Panc1 (cell line): ENCODE measurements at regions not wholly inside any gene's neighbourhood (a gene's known extent, or its start where the extent isn't known, plus 50 kb on each side); places are given as distances from the start of the nearest gene placed in this dataset.

Experiments
- ATAC-seq: fragments of 200-7000 bp; cut with Tn5 transposase; 2 replicates; pipeline ENCODE4 v1.9.1; 2020; ENCODE audit warnings: mild to moderate bottlenecking, moderate library complexity
- BruUV-seq: library from RNA; stranded (reverse); fragments of 400-500 nt; replicated peaks from 2 replicates; lab custom pipeline; 2021; lab: Mats Ljungman, UMichigan
- CTCF ChIA-PET: fragments of 300-600 bp; sonication (Branson Sonifier 250); formaldehyde crosslinking; loops from one replicate; lab custom pipeline; 2022; ENCODE audit warnings: antibody characterized with exemption; lab: Charles Lee
- POLR2A ChIA-PET: fragments of 300-600 bp; sonication (Branson Sonifier 250); formaldehyde crosslinking; loops from one replicate; lab custom pipeline; 2022; ENCODE audit warnings: antibody characterized with exemption; lab: Charles Lee
- DNase-seq: peaks from one replicate; pipeline ENCODE4 v3.0.0-alpha.2; 2010; ENCODE audit warnings: low read depth, low spot score
- H3K27ac ChIP-seq: 2 replicates; pipeline ENCODE4 v1.5.1; 2011; ENCODE audit warnings: mild to moderate bottlenecking, low read length, inconsistent platforms
- H3K27me3 ChIP-seq: fragments of 200-500 bp; sonication (Bioruptor generic); 2 replicates; pipeline ENCODE4 v1.6.0; 2014; ENCODE audit warnings: low read length, inconsistent platforms; ENCODE audit not compliant: control insufficient read depth, insufficient read depth
- H3K36me3 ChIP-seq: fragments of 200-500 bp; sonication (Bioruptor generic); 2 replicates; pipeline ENCODE4 v1.5.1; 2014; ENCODE audit warnings: inconsistent platforms, mild to moderate bottlenecking, low read length, moderate library complexity; ENCODE audit not compliant: control insufficient read depth, insufficient read depth
- H3K4me1 ChIP-seq: 2 replicates; pipeline ENCODE4 v1.5.1; 2011; ENCODE audit warnings: inconsistent platforms, mild to moderate bottlenecking, low read length, moderate library complexity; ENCODE audit not compliant: control insufficient read depth, insufficient read depth
- H3K4me3 ChIP-seq, 2 experiments: 2 replicates each; pipeline ENCODE4 v1.5.1; 2011 to 2012; ENCODE audit warnings: low read depth in 2 of 2, low read length in 2 of 2, mild to moderate bottlenecking in 2 of 2, inconsistent platforms in 1 of 2, moderate library complexity in 1 of 2
- H3K9me3 ChIP-seq: fragments of 200-500 bp; sonication (Bioruptor generic); 2 replicates; pipeline ENCODE4 v1.5.1; 2014; ENCODE audit warnings: low read depth, mild to moderate bottlenecking, inconsistent platforms, low read length, moderate library complexity; ENCODE audit not compliant: control insufficient read depth, insufficient read depth
- POLR2AphosphoS5 ChIP-seq: IDR thresholded peaks from 2 replicates; pipeline ENCODE4 v1.6.1; 2012; ENCODE audit warnings: mild to moderate bottlenecking, low read depth, low read length, moderate library complexity
- SIN3A ChIP-seq: IDR thresholded peaks from 2 replicates; pipeline ENCODE4 v1.6.1; 2012; ENCODE audit warnings: low read depth, mild to moderate bottlenecking, low read length, moderate library complexity, borderline replicate concordance; ENCODE audit not compliant: insufficient read depth
- TCF7L2 ChIP-seq: IDR thresholded peaks from 2 replicates; pipeline ENCODE4 v1.6.1; 2011; ENCODE audit warnings: mild to moderate bottlenecking, low read depth, low read length, inconsistent platforms
- in situ Hi-C: cut with HindIII; loops from 2 replicates; pipeline ENCODE4 v1.10.0; 2016; ENCODE audit warnings: low sequenced_read_pairs, low pct_unique_long_range_greater_than_20kb
- intact Hi-C: fragments of 100-400 bp; cut with micrococcal nuclease; formaldehyde crosslinking; loops from one replicate; pipeline ENCODE4 v1.10.0; 2022; ENCODE audit not compliant: unreplicated experiment
- TF ChIP-seq, protein P1 (sequence below): fragments of 450-650 bp; IDR thresholded peaks from 2 replicates; pipeline ENCODE4 v1.5.1; 2017; ENCODE audit warnings: mild to moderate bottlenecking
- TF ChIP-seq, protein P2 (sequence below), 2 experiments: IDR thresholded peaks; 2 replicates each; pipeline ENCODE4 v1.6.1; 2011 to 2012; ENCODE audit warnings: low read depth in 2 of 2, control low read depth in 1 of 2, low read length in 1 of 2, mild to moderate bottlenecking in 1 of 2, moderate library complexity in 1 of 2; ENCODE audit not compliant: insufficient read depth in 1 of 2

- ChIA-PET CTCF (no interaction called here), POLR2A (no interaction called here)
- DNase-seq (no peak), ATAC-seq (no peak)
- H3K4me3 ChIP-seq: no peak overlapping the region
- no TSS peak for BruUV-seq
- TF ChIP-seq TCF7L2 (no peak), SIN3A (no peak), POLR2AphosphoS5 (no peak)
- TF ChIP-seq, protein P1, sequence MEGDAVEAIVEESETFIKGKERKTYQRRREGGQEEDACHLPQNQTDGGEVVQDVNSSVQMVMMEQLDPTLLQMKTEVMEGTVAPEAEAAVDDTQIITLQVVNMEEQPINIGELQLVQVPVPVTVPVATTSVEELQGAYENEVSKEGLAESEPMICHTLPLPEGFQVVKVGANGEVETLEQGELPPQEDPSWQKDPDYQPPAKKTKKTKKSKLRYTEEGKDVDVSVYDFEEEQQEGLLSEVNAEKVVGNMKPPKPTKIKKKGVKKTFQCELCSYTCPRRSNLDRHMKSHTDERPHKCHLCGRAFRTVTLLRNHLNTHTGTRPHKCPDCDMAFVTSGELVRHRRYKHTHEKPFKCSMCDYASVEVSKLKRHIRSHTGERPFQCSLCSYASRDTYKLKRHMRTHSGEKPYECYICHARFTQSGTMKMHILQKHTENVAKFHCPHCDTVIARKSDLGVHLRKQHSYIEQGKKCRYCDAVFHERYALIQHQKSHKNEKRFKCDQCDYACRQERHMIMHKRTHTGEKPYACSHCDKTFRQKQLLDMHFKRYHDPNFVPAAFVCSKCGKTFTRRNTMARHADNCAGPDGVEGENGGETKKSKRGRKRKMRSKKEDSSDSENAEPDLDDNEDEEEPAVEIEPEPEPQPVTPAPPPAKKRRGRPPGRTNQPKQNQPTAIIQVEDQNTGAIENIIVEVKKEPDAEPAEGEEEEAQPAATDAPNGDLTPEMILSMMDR: no peak
- TF ChIP-seq, protein P2, sequence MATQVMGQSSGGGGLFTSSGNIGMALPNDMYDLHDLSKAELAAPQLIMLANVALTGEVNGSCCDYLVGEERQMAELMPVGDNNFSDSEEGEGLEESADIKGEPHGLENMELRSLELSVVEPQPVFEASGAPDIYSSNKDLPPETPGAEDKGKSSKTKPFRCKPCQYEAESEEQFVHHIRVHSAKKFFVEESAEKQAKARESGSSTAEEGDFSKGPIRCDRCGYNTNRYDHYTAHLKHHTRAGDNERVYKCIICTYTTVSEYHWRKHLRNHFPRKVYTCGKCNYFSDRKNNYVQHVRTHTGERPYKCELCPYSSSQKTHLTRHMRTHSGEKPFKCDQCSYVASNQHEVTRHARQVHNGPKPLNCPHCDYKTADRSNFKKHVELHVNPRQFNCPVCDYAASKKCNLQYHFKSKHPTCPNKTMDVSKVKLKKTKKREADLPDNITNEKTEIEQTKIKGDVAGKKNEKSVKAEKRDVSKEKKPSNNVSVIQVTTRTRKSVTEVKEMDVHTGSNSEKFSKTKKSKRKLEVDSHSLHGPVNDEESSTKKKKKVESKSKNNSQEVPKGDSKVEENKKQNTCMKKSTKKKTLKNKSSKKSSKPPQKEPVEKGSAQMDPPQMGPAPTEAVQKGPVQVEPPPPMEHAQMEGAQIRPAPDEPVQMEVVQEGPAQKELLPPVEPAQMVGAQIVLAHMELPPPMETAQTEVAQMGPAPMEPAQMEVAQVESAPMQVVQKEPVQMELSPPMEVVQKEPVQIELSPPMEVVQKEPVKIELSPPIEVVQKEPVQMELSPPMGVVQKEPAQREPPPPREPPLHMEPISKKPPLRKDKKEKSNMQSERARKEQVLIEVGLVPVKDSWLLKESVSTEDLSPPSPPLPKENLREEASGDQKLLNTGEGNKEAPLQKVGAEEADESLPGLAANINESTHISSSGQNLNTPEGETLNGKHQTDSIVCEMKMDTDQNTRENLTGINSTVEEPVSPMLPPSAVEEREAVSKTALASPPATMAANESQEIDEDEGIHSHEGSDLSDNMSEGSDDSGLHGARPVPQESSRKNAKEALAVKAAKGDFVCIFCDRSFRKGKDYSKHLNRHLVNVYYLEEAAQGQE (IDR thresholded peaks at IDR 0.05; ENCODE audit: insufficient read depth in 1 of 2, low read depth in 2 of 2, low read length in 1 of 2): no peak
- H3K4me1 ChIP-seq: no peaks in the 10 kb centered on the region
- in situ Hi-C loops: no loop called here
- no peaks in the 10 kb centered on the region for H3K36me3 ChIP-seq
- H3K9me3 ChIP-seq: no peaks in the 10 kb centered on the region
- 0 out of 2 replicates have a peak, but pooled peaks cover 2% of the 10 kb centered on the region for H3K27me3 ChIP-seq
- intact Hi-C loops: no loop called here
- H3K27ac ChIP-seq: no peak overlapping the region
Observed at GRCh38 chr18:78627551-78628346, 351.9 kb upstream of the SALL3 start.

DNA sequence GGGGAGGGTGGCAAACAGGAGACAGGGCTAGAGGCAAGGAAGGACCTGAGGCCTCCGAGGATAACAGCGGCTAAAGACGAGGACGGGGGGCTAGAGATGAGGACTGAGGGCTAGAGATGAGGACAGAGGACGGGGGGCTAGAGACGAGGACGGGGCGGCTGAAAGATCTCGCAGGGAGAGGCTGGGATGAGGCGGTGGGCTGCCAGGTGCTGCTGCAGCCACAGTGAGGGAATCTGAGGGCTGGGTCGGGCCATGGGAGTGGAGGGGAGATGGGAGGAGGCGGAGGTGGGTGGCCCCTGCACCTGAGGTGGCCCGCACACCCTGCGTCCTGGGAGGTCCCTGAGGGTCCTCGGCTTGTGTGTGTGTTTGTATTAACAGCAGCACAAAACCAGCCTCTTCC is 350.2 kb upstream of the SALL3 start:
- CTCF ChIA-PET: no interaction called here
- in situ Hi-C loops: no loop called here
- Histone ChIP-seq H3K36me3 (no peaks in the 10 kb centered on the region), H3K4me3 (no peak overlapping the region), H3K9me3 (no peaks in the 10 kb centered on the region), H3K27ac (no peak overlapping the region), H3K4me1 (no peaks in the 10 kb centered on the region), H3K27me3 (0 out of 2 replicates have a peak, but pooled peaks cover 2% of the 10 kb centered on the region)
- intact Hi-C loops: no loop called here
- ATAC-seq: no peak
- DNase-seq: no peak
- no TSS peak for BruUV-seq
- POLR2A ChIA-PET: no interaction called here
- TF ChIP-seq SIN3A (no peak), TCF7L2 (no peak), POLR2AphosphoS5 (no peak)
- TF ChIP-seq, protein P1: no peak
